ENCODE measurements at regions not wholly inside any gene's neighbourhood (a gene's known extent, or its start where the extent isn't known, plus 50 kb on each side); places are given as distances from the start of the nearest gene placed in this dataset.

- Histone ChIP-seq H3K9me3 (ENCODE audit: control insufficient read depth in 2 of 3, insufficient read depth in 1 of 3, low read length in 3 of 3) (no peaks in the 10 kb centered on the region), H3K27me3 (ENCODE audit: control insufficient read depth, insufficient read depth, low read length) (no peaks in the 10 kb centered on the region), H3K36me3 (ENCODE audit: control insufficient read depth in 2 of 3, insufficient read depth in 3 of 3, low read length in 3 of 3) (no peaks in the 10 kb centered on the region), H3K4me3 (ENCODE audit: low read length in 3 of 3) (no peak overlapping the region), H3K27ac (ENCODE audit: low read depth in 2 of 2, low read length in 2 of 2) (no peak overlapping the region), H3K4me1 (ENCODE audit: control insufficient read depth in 2 of 3, insufficient read depth in 2 of 3, low read depth in 1 of 3, low read length in 3 of 3) (no peaks in the 10 kb centered on the region), H3K9ac (ENCODE audit: low read length in 3 of 3) (no peak overlapping the region)
- DNase-seq (no peak), FAIRE-seq (no peak)
- intact Hi-C loops (cut with DNase I), result no loop called here
- no peak for TF ChIP-seq CTCF (IDR thresholded peaks at IDR 0.05; ENCODE audit: borderline replicate concordance, extremely low read depth, insufficient read depth)
These were observed 701.5 kb downstream of the ZNF385D start for GRCh38 chr3:21049334-21050062.

- DNase-seq (no peak), FAIRE-seq (no peak)
- H3K4me3 ChIP-seq (ENCODE audit: low read length in 3 of 3), result no peak overlapping the region
- H3K27ac ChIP-seq (ENCODE audit: low read depth in 2 of 2, low read length in 2 of 2), result no peak overlapping the region
- no peak for TF ChIP-seq CTCF (IDR thresholded peaks at IDR 0.05; ENCODE audit: borderline replicate concordance, extremely low read depth, insufficient read depth)
- no peaks in the 10 kb centered on the region for H3K9me3 ChIP-seq (ENCODE audit: control insufficient read depth in 2 of 3, insufficient read depth in 1 of 3, low read length in 3 of 3)
- no peak overlapping the region for H3K9ac ChIP-seq (ENCODE audit: low read length in 3 of 3)
- intact Hi-C loops (cut with DNase I), result no loop called here
- H3K4me1 ChIP-seq (ENCODE audit: control insufficient read depth in 2 of 3, insufficient read depth in 2 of 3, low read depth in 1 of 3, low read length in 3 of 3), result no peaks in the 10 kb centered on the region
- H3K36me3 ChIP-seq (ENCODE audit: control insufficient read depth in 2 of 3, insufficient read depth in 3 of 3, low read length in 3 of 3), result no peaks in the 10 kb centered on the region
- H3K27me3 ChIP-seq (ENCODE audit: control insufficient read depth, insufficient read depth, low read length), result no peaks in the 10 kb centered on the region
These were observed 707.9 kb downstream of the ZNF385D start for GRCh38 chr3:21043139-21043538.

- Histone ChIP-seq H3K9me3 (ENCODE audit: control insufficient read depth in 2 of 3, insufficient read depth in 1 of 3, low read length in 3 of 3) (no peaks in the 10 kb centered on the region), H3K9ac (ENCODE audit: low read length in 3 of 3) (no peak overlapping the region), H3K27ac (ENCODE audit: low read depth in 2 of 2, low read length in 2 of 2) (no peak overlapping the region), H3K4me3 (ENCODE audit: low read length in 3 of 3) (no peak overlapping the region), H3K36me3 (ENCODE audit: control insufficient read depth in 2 of 3, insufficient read depth in 3 of 3, low read length in 3 of 3) (no peaks in the 10 kb centered on the region), H3K27me3 (ENCODE audit: control insufficient read depth, insufficient read depth, low read length) (no peaks in the 10 kb centered on the region), H3K4me1 (ENCODE audit: control insufficient read depth in 2 of 3, insufficient read depth in 2 of 3, low read depth in 1 of 3, low read length in 3 of 3) (no peaks in the 10 kb centered on the region)
- DNase-seq (peak in 1 of 5 donors; percentile 23), FAIRE-seq (no peak)
- no peak for TF ChIP-seq CTCF (IDR thresholded peaks at IDR 0.05; ENCODE audit: borderline replicate concordance, extremely low read depth, insufficient read depth)
- intact Hi-C loops (cut with DNase I), result no loop called here
These were observed 708.8 kb downstream of the ZNF385D start for GRCh38 chr3:21042184-21042583.

GRCh38 chr3:21041621-21042020 lies 709.4 kb downstream of the ZNF385D start:
- H3K4me3 ChIP-seq (ENCODE audit: low read length in 3 of 3), result no peak overlapping the region
- TF ChIP-seq CTCF (IDR thresholded peaks at IDR 0.05; ENCODE audit: borderline replicate concordance, extremely low read depth, insufficient read depth), result no peak
- no peaks in the 10 kb centered on the region for H3K36me3 ChIP-seq (ENCODE audit: control insufficient read depth in 2 of 3, insufficient read depth in 3 of 3, low read length in 3 of 3)
- H3K9ac ChIP-seq (ENCODE audit: low read length in 3 of 3), result no peak overlapping the region
- intact Hi-C loops (cut with DNase I), result no loop called here
- H3K9me3 ChIP-seq (ENCODE audit: control insufficient read depth in 2 of 3, insufficient read depth in 1 of 3, low read length in 3 of 3), result no peaks in the 10 kb centered on the region
- no peak overlapping the region for H3K27ac ChIP-seq (ENCODE audit: low read depth in 2 of 2, low read length in 2 of 2)
- no peak for FAIRE-seq
- no peak for DNase-seq
- no peaks in the 10 kb centered on the region for H3K27me3 ChIP-seq (ENCODE audit: control insufficient read depth, insufficient read depth, low read length)
- H3K4me1 ChIP-seq (ENCODE audit: control insufficient read depth in 2 of 3, insufficient read depth in 2 of 3, low read depth in 1 of 3, low read length in 3 of 3), result no peaks in the 10 kb centered on the region
